Neural crest cell (in vitro differentiated cells): ENCODE measurements at regions not wholly inside any gene's neighbourhood (a gene's known extent, or its start where the extent isn't known, plus 50 kb on each side); places are given as distances from the start of the nearest gene placed in this dataset.
"Not testable (repeated sequence)": the region's sequence is repeated elsewhere in the genome, so short reads cannot be mapped to it uniquely, and the experiment has no call there.

Experiments
- DNase-seq: peaks from one replicate; pipeline ENCODE4 v3.0.0; 2021; ENCODE audit warnings: low read depth, mixed read lengths, low spot score
- H3K27ac Mint-ChIP-seq: one replicate; pipeline ENCODE4 v1.8.0; 2021; ENCODE audit warnings: mild to moderate bottlenecking, mixed read lengths; ENCODE audit not compliant: unreplicated experiment
- H3K27me3 Mint-ChIP-seq: 2 replicates; pipeline ENCODE4 v1.8.0; 2021; ENCODE audit warnings: low read depth, mild to moderate bottlenecking, mixed read lengths
- H3K36me3 Mint-ChIP-seq: 2 replicates; pipeline ENCODE4 v1.8.0; 2021; ENCODE audit warnings: low read depth, mild to moderate bottlenecking, mixed read lengths
- H3K4me1 Mint-ChIP-seq: 2 replicates; pipeline ENCODE4 v1.8.0; 2021; ENCODE audit warnings: mixed read lengths
- H3K4me3 Mint-ChIP-seq: one replicate; pipeline ENCODE4 v1.8.0; 2021; ENCODE audit warnings: mild to moderate bottlenecking, mixed read lengths
- H3K9me3 Mint-ChIP-seq: 2 replicates; pipeline ENCODE4 v1.8.0; 2021; ENCODE audit warnings: mixed read lengths
- CTCF ChIP-seq: fragments of 200-600 bp; sonication (generic); conservative IDR thresholded peaks from 2 replicates; pipeline ENCODE4 v1.5.0; 2021; ENCODE audit warnings: antibody characterized with exemption, mild to moderate bottlenecking

GRCh38 chr2:37738266-37738885 is 66.9 kb upstream of the CDC42EP3 start:
- Mint-ChIP-seq H3K27ac (no peak overlapping the region), H3K4me1 (peaks cover 12% of the 10 kb centered on the region), H3K27me3 (no peaks in the 10 kb centered on the region), H3K36me3 (no peaks in the 10 kb centered on the region), H3K9me3 (peaks cover 5% of the 10 kb centered on the region), H3K4me3 (no peak overlapping the region)
- no peak for TF ChIP-seq CTCF
- no peak for DNase-seq

- Mint-ChIP-seq H3K4me1 (peaks cover 4% of the 10 kb centered on the region), H3K4me3 (no peak overlapping the region), H3K27ac (no peak overlapping the region), H3K36me3 (no peaks in the 10 kb centered on the region), H3K9me3 (peaks cover 5% of the 10 kb centered on the region), H3K27me3 (no peaks in the 10 kb centered on the region)
- no peak for DNase-seq
- TF ChIP-seq CTCF = no peak
Measured at GRCh38 chr2:37739153-37739552, 67.7 kb upstream of the CDC42EP3 start.

GRCh38 chr2:37740164-37740739 is 68.8 kb upstream of the CDC42EP3 start:
- Mint-ChIP-seq H3K4me3 (no peak overlapping the region), H3K4me1 (no peaks in the 10 kb centered on the region), H3K27me3 (no peaks in the 10 kb centered on the region), H3K36me3 (no peaks in the 10 kb centered on the region), H3K27ac (no peak overlapping the region), H3K9me3 (peaks cover 5% of the 10 kb centered on the region)
- DNase-seq = no peak
- TF ChIP-seq CTCF = no peak

GRCh38 chr2:37742286-37742685 is 70.8 kb upstream of the CDC42EP3 start:
- no peak for TF ChIP-seq CTCF
- H3K9me3 Mint-ChIP-seq = peaks cover 5% of the 10 kb centered on the region
- no peaks in the 10 kb centered on the region for H3K36me3 Mint-ChIP-seq
- H3K4me3 Mint-ChIP-seq = no peak overlapping the region
- H3K27ac Mint-ChIP-seq = no peak overlapping the region
- DNase-seq = no peak
- no peaks in the 10 kb centered on the region for H3K27me3 Mint-ChIP-seq
- H3K4me1 Mint-ChIP-seq = no peaks in the 10 kb centered on the region

- H3K4me3 Mint-ChIP-seq = no peak overlapping the region
- H3K27me3 Mint-ChIP-seq = no peaks in the 10 kb centered on the region
- no peaks in the 10 kb centered on the region for H3K4me1 Mint-ChIP-seq
- DNase-seq = no peak
- TF ChIP-seq CTCF = no peak
- peaks cover 5% of the 10 kb centered on the region for H3K9me3 Mint-ChIP-seq
- H3K27ac Mint-ChIP-seq = no peak overlapping the region
- no peaks in the 10 kb centered on the region for H3K36me3 Mint-ChIP-seq
Measured at GRCh38 chr2:37744010-37744409, 72.6 kb upstream of the CDC42EP3 start.

- H3K27me3 Mint-ChIP-seq, H3K4me1 Mint-ChIP-seq, H3K9me3 Mint-ChIP-seq, H3K4me3 Mint-ChIP-seq, H3K36me3 Mint-ChIP-seq, H3K27ac Mint-ChIP-seq, DNase-seq: not testable (repeated sequence)
Measured at GRCh38 chr2:37744961-37745360, 73.5 kb upstream of the CDC42EP3 start.

GRCh38 chr2:37746011-37746410 is 74.6 kb upstream of the CDC42EP3 start:
- H3K9me3 Mint-ChIP-seq, H3K27ac Mint-ChIP-seq, H3K27me3 Mint-ChIP-seq, H3K4me3 Mint-ChIP-seq, H3K36me3 Mint-ChIP-seq, H3K4me1 Mint-ChIP-seq, DNase-seq: not testable (repeated sequence)
